ENCODE measurements at regions not wholly inside any gene's neighbourhood (a gene's known extent, or its start where the extent isn't known, plus 50 kb on each side); places are given as distances from the start of the nearest gene placed in this dataset.

DNA sequence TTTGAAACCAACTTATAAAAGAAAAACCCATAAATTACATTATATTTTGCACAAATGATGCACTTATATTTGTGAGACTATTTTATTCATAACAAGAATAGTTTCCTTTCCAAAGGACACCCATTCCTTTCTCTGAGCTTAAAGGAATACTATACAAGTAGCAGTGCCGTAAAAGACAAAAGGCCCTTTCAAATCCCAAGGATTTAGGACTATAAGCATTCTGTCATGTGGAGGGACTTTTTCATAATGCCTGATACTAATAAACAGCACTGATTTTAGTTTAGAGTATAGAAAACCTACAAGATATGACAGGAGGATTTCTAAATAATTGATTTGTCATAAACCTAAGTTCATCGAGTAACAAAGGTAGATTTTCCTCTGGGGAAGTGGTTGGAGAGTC, 1134.2 kb upstream of the ZEB2 start:
- H3K4me1 Mint-ChIP-seq, result peaks cover 4% of the 10 kb centered on the region
- ATAC-seq (ENCODE audit: low read depth) (no peak), DNase-seq (no peak)
- Histone ChIP-seq H3K36me3 (replicated peaks in 1 of 2; ENCODE audit: control extremely low read depth in 1 of 2, control insufficient read depth in 1 of 2, extremely low read depth in 1 of 2, insufficient read depth in 2 of 2, low read length in 1 of 2) (no peaks in the 10 kb centered on the region), H3K4me2 (replicated peaks; ENCODE audit: low read depth, low read length, poor library complexity, severe bottlenecking) (no peak overlapping the region), H3K27me3 (replicated peaks in 1 of 4; ENCODE audit: control extremely low read depth in 1 of 4, control insufficient read depth in 3 of 4, insufficient read depth in 4 of 4, low read length in 3 of 4) (no peaks in the 10 kb centered on the region), H3K27ac (ENCODE audit: low read length in 2 of 2) (no peak overlapping the region), H3K4me3 (ENCODE audit: control extremely low read depth in 1 of 5, extremely low read depth in 1 of 5, insufficient read depth in 1 of 5, low read depth in 2 of 5, low read length in 4 of 5) (no peak overlapping the region), H3K4me1 (ENCODE audit: control insufficient read depth in 2 of 2, insufficient read depth in 2 of 2, low read length in 2 of 2) (no peaks in the 10 kb centered on the region), H4K20me1 (ENCODE audit: control insufficient read depth, insufficient read depth, low read length, poor library complexity, severe bottlenecking) (no peaks in the 10 kb centered on the region), H3K9ac (ENCODE audit: low read length) (no peak overlapping the region), H3K79me2 (ENCODE audit: control insufficient read depth, insufficient read depth, low read length) (no peaks in the 10 kb centered on the region), H3K9me3 (ENCODE audit: control extremely low read depth in 1 of 3, control insufficient read depth in 2 of 3, insufficient read depth in 1 of 3, low read length in 2 of 3) (no peaks in the 10 kb centered on the region), H2AFZ (ENCODE audit: insufficient read depth, low read depth, low read length, poor library complexity, severe bottlenecking) (no peak overlapping the region)
- ChIA-PET CTCF (interaction anchor here (1.0 kb wide), 1 partner anchor 13 kb away, joined by 4 read pairs; no protein-coding TSS in a partner anchor), POLR2A (no interaction called here)
- H3K9me3 Mint-ChIP-seq (ENCODE audit: insufficient read depth), result no peaks in the 10 kb centered on the region
- TF ChIP-seq EZH2 (IDR thresholded peaks at IDR 0.05; ENCODE audit: borderline replicate concordance, insufficient read depth, low read depth, low read length, poor library complexity, severe bottlenecking) (no peak), CTCF (IDR thresholded peaks at IDR 0.05) (no peak)
- no peak overlapping the region for H3K4me3 Mint-ChIP-seq
- intact Hi-C loops (cut with micrococcal nuclease), result no loop called here
- WGBS (ENCODE audit: insufficient coverage), result no CpG with 5 or more reads among the region's 2 CpGs
- no peak overlapping the region for H3K27ac Mint-ChIP-seq
- H3K27me3 Mint-ChIP-seq, result no peaks in the 10 kb centered on the region

DNA sequence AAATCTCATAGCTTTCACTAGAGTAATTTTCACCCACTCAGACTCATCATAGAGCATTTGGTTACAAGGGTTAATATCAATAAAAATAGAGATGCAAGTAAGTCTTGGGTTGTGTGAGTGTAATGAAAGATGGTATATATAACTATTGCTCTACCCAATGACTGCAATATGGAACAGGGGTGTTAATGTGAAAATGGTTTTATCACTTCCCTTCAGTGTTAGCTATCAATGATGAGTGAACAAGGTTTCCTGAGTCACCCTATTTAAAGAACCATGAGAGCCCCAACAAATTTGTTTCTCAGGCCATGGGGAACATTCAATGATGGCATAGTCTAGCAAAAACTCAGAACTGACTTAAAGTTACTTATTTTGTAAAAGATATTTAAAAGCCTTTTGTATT, 1133.6 kb upstream of the ZEB2 start:
- Histone ChIP-seq H3K4me1 (ENCODE audit: control insufficient read depth in 2 of 2, insufficient read depth in 2 of 2, low read length in 2 of 2) (no peaks in the 10 kb centered on the region), H2AFZ (ENCODE audit: insufficient read depth, low read depth, low read length, poor library complexity, severe bottlenecking) (no peak overlapping the region), H3K27ac (ENCODE audit: low read length in 2 of 2) (no peak overlapping the region), H3K79me2 (ENCODE audit: control insufficient read depth, insufficient read depth, low read length) (no peaks in the 10 kb centered on the region), H3K9ac (ENCODE audit: low read length) (no peak overlapping the region), H3K4me2 (replicated peaks; ENCODE audit: low read depth, low read length, poor library complexity, severe bottlenecking) (no peak overlapping the region), H3K4me3 (ENCODE audit: control extremely low read depth in 1 of 5, extremely low read depth in 1 of 5, insufficient read depth in 1 of 5, low read depth in 2 of 5, low read length in 4 of 5) (no peak overlapping the region), H3K36me3 (replicated peaks in 1 of 2; ENCODE audit: control extremely low read depth in 1 of 2, control insufficient read depth in 1 of 2, extremely low read depth in 1 of 2, insufficient read depth in 2 of 2, low read length in 1 of 2) (no peaks in the 10 kb centered on the region), H3K9me3 (ENCODE audit: control extremely low read depth in 1 of 3, control insufficient read depth in 2 of 3, insufficient read depth in 1 of 3, low read length in 2 of 3) (no peaks in the 10 kb centered on the region), H3K27me3 (replicated peaks in 1 of 4; ENCODE audit: control extremely low read depth in 1 of 4, control insufficient read depth in 3 of 4, insufficient read depth in 4 of 4, low read length in 3 of 4) (no peaks in the 10 kb centered on the region), H4K20me1 (ENCODE audit: control insufficient read depth, insufficient read depth, low read length, poor library complexity, severe bottlenecking) (no peaks in the 10 kb centered on the region)
- TF ChIP-seq CTCF (IDR thresholded peaks at IDR 0.05), result no peak
- CTCF ChIA-PET, result no interaction called here
- POLR2A ChIA-PET, result no interaction called here
- ATAC-seq (ENCODE audit: low read depth) (no peak), DNase-seq (no peak)
- Mint-ChIP-seq H3K4me1 (peaks cover 4% of the 10 kb centered on the region), H3K9me3 (ENCODE audit: insufficient read depth) (no peaks in the 10 kb centered on the region), H3K4me3 (no peak overlapping the region), H3K27me3 (no peaks in the 10 kb centered on the region), H3K27ac (no peak overlapping the region)
- intact Hi-C loops (cut with micrococcal nuclease), result no loop called here
